HK-2 (cell line): ENCODE measurements at regions not wholly inside any gene's neighbourhood (a gene's known extent, or its start where the extent isn't known, plus 50 kb on each side); places are given as distances from the start of the nearest gene placed in this dataset.

Experiments used
- DNase-seq: peaks from one replicate; pipeline ENCODE4 v3.0.0-alpha.2; 2018; ENCODE audit not compliant: unreplicated experiment

GRCh38 chr4:176979416-176979815, 186.7 kb upstream of the VEGFC start:
- DNase-seq: no peak

GRCh38 chr4:176981074-176981473, 188.4 kb upstream of the VEGFC start:
- no peak for DNase-seq

DNA sequence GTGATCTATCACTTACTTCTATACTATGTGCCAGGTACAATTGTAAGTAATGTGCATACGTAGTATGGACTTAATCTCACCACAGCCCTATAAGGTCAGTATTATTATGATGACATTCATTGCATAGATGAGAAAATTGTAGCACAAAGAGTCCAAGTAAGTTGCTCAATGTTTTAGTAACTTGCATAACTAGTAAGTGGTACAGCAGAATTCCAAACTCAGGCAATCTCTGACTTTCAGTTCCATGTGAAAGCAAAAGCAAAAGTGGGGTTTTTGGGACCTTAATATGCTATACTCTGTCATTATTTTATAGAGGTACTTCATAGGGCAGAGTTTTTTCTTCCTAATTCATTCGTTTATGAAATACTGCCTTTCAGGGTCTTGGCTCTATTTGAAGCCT, 188.8 kb upstream of the VEGFC start:
- no peak for DNase-seq

GRCh38 chr4:176988226-176988625, 195.5 kb upstream of the VEGFC start:
- DNase-seq: peak; percentile 31

DNA sequence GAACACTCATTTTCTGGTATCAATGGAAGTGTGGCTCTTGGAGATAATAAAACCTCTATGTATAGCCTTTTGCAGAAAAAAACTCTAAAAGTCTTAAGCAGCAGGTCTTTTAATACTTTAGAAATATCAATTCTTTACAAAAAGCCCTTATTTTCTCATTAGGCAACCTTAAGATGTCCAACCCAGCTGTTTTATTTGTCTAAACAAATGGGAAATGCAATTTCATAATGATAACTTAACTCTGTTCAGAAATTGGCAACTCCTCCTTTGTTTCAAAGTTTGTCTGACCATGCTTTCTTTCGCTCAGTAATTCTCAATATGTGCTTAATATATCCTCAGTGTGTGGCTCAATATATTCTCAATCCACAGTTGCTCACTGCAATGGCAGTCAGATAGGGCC, 196.5 kb upstream of the VEGFC start:
- no peak for DNase-seq

- no peak for DNase-seq
Measured at GRCh38 chr4:176999935-177000543, 207.3 kb upstream of the VEGFC start.

- no peak for DNase-seq
Measured at GRCh38 chr4:177001271-177002175, 208.8 kb upstream of the VEGFC start.

GRCh38 chr4:177005674-177006230, 213.0 kb upstream of the VEGFC start:
- DNase-seq: no peak

GRCh38 chr4:177006331-177006730, 213.6 kb upstream of the VEGFC start:
- no peak for DNase-seq

DNA sequence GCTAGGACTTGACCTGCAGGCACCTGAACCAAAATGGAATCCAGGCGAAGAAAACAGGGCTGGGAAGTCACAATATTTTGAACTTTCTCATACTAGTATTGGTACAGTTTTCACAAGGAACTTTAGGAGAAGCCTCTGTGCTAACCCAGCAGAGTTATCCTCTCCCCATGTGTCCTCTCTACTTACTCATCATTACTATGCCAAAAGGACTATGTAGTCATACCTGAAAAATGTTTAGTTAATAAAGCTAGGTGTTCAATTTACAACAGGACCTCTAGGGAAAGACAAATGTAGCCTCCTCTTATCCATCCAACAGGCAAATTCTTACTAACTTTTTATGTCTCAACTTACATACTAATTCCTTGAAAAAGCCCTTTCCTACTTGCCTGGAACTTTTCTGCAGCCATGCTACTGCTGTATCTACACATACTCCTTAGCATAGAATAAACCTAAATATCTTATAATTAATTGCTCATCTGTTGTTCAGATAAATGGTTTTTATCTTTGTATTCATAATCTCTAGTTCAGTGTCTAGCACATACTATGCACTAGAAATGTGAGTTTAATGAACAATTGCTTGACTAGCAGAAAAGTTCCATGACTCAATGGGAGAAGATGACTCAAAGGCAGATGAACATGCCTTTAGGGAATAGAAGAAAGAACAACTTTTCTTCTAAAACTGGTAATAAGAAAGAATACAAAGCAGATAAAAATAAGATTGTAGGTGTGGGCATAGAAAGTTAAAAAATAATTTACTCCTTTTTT, 215.5 kb upstream of the VEGFC start:
- no peak for DNase-seq

DNA sequence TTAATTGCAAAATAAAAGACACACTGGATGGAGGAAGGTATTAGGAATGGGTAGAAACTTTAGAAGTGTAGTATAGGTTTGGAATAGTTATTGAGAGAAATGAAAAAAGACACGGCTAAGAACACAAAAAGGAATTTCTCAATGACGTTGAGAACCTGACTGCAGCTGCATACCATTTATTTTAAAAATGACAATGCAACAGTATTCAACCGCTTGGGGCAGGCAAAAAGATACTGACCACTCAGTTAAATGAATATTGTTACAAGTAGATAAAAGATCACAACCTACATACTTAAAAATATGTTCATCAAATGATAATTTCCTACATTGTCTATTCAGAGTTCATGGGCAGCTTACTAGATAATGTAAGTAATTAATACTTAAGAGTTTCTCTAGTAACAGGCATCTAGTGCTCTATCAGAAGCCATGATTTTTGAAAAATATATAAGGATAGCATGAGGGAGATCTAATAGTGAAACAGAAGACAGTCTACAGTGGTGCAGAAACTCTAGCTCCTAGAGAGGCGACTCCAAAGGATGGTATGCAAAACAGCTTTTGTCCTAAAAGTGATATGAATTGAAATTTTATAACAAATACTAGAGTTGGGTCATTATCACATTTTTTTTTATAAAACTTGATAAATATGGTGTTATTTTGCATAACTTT, 216.2 kb upstream of the VEGFC start:
- DNase-seq: no peak

DNA sequence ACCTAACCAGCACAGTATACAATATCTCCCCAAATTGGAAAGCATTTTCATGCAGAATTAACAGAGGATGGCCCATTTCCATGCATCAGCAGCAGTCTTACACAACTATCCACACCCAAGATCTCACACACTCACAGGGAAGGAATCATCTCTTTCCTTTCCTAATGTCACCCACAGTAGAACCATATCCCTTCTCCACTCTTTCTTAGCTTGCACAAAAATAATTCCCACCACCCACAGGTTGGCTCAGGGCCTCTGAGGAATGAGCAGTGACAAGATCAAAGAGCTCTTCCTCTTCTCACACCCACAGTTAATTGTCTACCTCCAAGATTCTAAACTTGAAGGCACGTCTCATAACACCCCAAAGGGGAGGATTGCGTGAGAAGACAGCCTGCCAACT, 217.7 kb upstream of the VEGFC start:
- no peak for DNase-seq

DNA sequence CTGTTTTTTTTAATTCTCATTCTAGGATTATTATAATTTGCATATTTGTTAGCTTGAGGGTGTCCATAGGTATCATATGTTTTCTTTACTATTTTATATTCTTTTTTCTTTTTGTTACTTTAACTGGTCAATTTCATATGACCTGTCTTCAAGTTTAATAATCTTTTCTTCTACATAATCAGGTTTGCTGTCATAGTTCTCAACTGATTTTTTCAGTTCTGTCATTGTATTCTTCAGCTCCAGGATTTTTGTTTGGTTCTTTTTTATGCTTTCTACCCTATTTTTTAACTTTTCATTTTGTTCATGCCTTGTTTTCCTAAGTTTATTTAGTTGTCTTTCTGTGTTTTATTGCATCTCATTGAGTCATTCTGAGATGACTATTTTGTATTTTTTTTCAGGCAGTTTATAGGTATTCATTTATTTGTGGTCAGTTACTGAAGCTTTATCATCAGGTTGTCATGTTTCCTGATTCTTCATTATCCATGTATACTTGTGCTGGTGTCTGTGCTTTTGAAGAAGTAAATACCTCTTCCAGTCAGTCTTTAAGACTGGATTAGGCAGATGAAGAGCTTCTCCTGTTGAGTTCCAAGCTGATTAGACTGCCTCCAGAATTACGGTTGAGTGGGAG, 220.3 kb upstream of the VEGFC start:
- DNase-seq: no peak

GRCh38 chr4:177016541-177017141, 223.9 kb upstream of the VEGFC start:
- no peak for DNase-seq

DNA sequence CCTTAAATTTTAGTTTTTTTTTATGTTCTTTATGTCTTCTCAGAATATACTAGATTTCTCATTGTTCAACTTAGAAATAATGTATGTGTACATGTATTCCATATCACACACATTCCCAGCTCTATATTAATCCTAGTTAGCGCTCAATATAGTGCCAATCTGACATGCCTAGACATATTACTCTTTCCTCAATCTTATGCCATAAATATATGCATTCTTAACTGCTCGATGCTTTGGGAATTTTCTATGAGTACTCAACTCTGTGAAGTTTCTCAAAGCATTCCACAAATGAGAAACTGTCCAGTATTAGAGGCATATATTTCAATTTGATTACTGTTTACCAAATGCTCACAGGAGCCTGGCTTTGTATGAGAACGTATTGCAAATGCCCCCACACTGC, 231.2 kb upstream of the VEGFC start:
- DNase-seq: no peak

DNA sequence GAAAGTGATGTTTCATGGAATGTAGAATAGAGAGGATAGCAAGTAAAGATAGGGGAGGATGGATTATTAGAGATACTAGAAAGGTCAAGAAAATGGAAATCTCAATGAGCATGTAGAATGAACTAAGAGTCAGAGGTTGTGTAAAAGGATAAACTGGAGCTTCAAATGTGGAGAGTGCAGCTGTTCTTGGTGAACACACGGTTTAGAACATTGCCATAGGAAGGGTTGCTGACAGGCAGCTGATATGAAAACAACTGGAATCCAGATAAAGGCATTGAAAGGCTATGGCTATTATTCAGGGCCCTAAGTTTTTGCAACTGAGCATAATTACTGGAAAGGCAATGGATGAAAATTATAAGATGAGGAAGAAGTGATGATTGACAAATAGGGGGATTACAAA, 239.6 kb upstream of the VEGFC start:
- DNase-seq: no peak

GRCh38 chr4:177033135-177033534, 240.4 kb upstream of the VEGFC start:
- no peak for DNase-seq

GRCh38 chr4:177033632-177034031, 240.9 kb upstream of the VEGFC start:
- no peak for DNase-seq

- no peak for DNase-seq
Measured at GRCh38 chr4:177041356-177041755, 248.6 kb upstream of the VEGFC start.

- DNase-seq: peak; percentile 66
Measured at GRCh38 chr4:177047070-177047850, 254.5 kb upstream of the VEGFC start.
